ENCODE measurements at regions not wholly inside any gene's neighbourhood (a gene's known extent, or its start where the extent isn't known, plus 50 kb on each side); places are given as distances from the start of the nearest gene placed in this dataset.

DNA sequence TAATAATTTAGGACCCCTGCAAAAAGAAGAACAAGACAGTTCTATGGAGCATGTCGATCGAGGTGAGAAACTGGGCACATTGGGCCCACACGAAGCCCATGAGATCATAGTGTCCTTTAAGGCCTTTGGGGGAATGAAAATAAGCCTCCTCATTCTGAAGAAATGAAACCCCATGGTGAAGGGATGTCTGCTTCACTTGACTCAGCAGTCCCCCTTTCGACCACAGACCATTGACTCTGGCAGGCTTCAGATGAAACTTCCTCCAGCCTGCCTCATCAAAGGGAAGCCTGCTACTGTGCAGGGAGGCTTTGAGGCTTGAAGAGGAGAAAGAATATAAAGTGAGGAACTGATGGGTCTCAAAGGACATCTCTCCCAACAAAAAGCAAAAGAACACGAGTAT lies 144.2 kb upstream of the FBXL4 start:
- H3K4me3 ChIP-seq (ENCODE audit: low read depth, low read length): no peak overlapping the region
- TF ChIP-seq, protein P1, sequence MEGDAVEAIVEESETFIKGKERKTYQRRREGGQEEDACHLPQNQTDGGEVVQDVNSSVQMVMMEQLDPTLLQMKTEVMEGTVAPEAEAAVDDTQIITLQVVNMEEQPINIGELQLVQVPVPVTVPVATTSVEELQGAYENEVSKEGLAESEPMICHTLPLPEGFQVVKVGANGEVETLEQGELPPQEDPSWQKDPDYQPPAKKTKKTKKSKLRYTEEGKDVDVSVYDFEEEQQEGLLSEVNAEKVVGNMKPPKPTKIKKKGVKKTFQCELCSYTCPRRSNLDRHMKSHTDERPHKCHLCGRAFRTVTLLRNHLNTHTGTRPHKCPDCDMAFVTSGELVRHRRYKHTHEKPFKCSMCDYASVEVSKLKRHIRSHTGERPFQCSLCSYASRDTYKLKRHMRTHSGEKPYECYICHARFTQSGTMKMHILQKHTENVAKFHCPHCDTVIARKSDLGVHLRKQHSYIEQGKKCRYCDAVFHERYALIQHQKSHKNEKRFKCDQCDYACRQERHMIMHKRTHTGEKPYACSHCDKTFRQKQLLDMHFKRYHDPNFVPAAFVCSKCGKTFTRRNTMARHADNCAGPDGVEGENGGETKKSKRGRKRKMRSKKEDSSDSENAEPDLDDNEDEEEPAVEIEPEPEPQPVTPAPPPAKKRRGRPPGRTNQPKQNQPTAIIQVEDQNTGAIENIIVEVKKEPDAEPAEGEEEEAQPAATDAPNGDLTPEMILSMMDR (IDR thresholded peaks at IDR 0.05; ENCODE audit: insufficient read depth, low read length): no peak
- no peak for DNase-seq (ENCODE audit: low read depth)

DNA sequence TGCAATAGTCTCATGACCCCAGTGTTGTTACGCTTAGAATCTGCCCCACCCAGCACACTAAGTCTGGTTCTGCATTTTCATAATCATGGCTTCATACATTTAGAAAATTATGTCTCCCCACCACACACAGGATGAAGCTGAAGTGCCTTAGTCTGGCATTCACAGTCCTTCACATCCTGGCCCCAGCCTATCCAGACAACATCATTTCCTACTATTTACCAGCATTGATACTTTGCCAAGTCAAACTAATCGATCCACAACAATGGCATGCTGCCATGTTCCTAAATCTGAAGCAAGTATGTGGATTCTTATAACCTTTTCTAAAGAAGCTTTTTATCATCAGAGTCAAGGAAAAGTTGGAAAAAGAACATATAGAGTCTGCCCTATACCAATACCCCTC lies 132.4 kb upstream of the FBXL4 start:
- TF ChIP-seq, protein P1 (IDR thresholded peaks at IDR 0.05; ENCODE audit: insufficient read depth, low read length): no peak
- DNase-seq (ENCODE audit: low read depth): no peak
- H3K4me3 ChIP-seq (ENCODE audit: low read depth, low read length): no peak overlapping the region

DNA sequence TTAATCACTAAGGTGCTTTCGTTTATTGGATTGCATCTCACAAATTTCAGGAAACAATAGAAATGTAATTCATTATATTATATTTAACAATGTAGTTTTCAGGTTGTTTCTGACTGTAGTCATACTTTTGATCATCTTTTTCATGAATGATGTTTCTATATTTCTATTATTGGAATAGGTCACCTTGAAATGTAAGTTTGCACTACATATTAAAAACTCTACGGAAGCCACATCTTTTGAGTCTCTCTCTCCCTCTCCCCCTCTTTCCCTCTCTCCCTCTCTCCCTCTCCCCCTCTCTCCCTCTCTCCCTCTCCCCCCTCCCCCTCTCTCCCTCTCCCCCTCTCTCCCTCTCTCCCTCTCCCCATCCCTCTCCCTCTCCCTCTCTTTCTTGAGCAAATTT lies 131.3 kb upstream of the FBXL4 start:
- H3K4me3 ChIP-seq (ENCODE audit: low read depth, low read length): no peak overlapping the region
- TF ChIP-seq, protein P1 (IDR thresholded peaks at IDR 0.05; ENCODE audit: insufficient read depth, low read length): no peak
- no peak for DNase-seq (ENCODE audit: low read depth)

DNA sequence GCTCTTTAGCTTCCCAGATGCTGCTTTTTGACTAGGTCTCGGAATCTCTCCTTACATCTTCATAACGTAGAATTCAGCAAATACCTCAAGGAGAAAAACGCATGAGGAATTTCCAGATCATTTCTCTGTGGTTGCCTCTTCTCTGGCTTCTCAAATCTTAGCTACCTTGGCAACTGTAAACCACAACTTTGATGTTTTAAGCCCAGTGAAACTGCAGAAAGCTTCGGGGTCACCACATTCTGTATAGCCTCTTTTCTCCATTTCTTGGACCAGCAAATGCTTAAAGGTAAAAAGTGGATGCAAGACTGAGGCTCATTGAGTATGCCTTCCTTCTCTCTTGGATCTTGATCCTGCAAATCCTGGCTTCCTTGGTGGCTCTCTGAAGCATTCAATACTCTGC lies 125.5 kb upstream of the FBXL4 start:
- no peak for DNase-seq (ENCODE audit: low read depth)
- no peak overlapping the region for H3K4me3 ChIP-seq (ENCODE audit: low read depth, low read length)
- TF ChIP-seq, protein P1 (IDR thresholded peaks at IDR 0.05; ENCODE audit: insufficient read depth, low read length): no peak

DNA sequence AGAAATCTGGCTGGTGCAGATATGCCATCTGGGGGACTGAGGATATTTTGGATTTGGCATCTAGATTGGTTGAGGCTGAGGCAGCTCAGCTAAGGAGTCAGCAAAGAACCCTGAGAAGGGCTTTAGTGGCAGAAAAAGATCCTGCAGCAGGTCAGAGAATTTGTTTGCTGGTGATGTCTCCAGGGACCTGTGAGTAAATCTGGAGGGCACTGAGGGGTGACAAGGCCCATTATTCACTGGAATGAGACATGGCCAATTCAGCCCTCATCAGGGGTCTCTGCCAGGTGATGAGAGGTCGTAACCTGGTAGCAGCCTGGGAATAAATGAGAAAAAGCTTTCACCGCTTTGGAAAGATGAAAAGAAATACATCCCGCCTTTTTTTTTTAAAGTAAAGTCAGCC lies 118.3 kb upstream of the FBXL4 start:
- DNase-seq (ENCODE audit: low read depth): no peak
- TF ChIP-seq, protein P1 (IDR thresholded peaks at IDR 0.05; ENCODE audit: insufficient read depth, low read length): no peak
- H3K4me3 ChIP-seq (ENCODE audit: low read depth, low read length): no peak overlapping the region

DNA sequence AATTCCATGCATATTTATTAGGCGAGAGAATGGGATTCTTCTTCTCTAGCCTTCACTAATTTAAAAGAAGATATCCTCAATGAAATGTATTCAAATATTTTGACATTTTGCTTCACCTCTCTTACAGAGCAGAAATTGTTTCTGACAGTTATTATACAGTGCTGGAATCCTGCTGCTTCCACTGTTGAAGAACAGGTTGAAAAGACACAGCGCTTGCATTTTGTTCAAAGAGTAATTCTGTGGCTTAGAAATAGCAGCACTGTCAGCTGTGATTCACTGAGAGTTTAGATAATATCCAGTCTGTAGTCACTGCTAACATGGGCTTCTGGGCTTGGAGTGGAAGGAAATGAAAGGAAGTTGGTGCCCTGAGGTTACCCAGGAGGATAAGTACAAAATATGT lies 117.1 kb upstream of the FBXL4 start:
- no peak for DNase-seq (ENCODE audit: low read depth)
- H3K4me3 ChIP-seq (ENCODE audit: low read depth, low read length): no peak overlapping the region
- TF ChIP-seq, protein P1 (IDR thresholded peaks at IDR 0.05; ENCODE audit: insufficient read depth, low read length): no peak

DNA sequence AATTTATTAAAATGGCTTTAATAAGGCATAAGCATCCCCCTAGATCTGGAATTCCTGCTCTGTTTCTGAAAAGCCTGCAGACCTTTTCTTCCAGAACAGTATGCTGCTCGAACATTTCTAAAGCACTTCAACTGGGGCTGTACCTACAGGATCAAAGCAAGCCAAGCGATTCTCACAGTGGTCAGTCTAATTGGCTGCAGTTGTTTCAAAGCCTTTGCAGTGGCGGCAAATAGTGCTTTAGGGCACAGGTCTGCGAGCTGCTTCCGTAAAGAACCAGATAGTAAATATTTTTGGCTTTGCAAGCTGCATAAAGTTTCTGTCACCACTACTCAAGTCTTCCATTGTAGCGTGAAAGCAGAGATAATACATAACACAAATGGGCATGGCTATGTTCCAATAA lies 88.9 kb upstream of the FBXL4 start:
- TF ChIP-seq, protein P1 (IDR thresholded peaks at IDR 0.05; ENCODE audit: insufficient read depth, low read length): no peak
- no peak overlapping the region for H3K4me3 ChIP-seq (ENCODE audit: low read depth, low read length)
- DNase-seq (ENCODE audit: low read depth): no peak
